ENCODE measurements at regions not wholly inside any gene's neighbourhood (a gene's known extent, or its start where the extent isn't known, plus 50 kb on each side); places are given as distances from the start of the nearest gene placed in this dataset.

DNA sequence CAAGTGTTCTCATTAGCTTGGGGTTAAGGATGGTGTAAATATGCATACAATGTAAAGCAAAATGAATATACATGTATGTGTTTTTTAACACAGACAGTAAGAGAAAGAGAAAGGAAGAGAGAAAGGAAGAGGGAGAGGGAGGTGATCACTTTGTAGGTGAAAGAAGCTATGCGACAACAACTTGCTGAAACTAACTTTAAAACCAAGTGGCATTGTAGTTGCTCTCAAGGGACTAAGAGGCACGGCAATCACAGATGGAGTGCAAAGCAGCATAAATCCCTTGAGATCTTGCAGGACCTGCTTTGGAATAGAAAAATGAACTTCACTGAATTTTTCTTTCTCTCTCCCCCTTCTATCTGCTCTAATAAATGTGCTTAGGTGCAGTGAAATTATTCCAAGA is 1665.0 kb upstream of the TENM3 start:
- TF ChIP-seq, protein P1, sequence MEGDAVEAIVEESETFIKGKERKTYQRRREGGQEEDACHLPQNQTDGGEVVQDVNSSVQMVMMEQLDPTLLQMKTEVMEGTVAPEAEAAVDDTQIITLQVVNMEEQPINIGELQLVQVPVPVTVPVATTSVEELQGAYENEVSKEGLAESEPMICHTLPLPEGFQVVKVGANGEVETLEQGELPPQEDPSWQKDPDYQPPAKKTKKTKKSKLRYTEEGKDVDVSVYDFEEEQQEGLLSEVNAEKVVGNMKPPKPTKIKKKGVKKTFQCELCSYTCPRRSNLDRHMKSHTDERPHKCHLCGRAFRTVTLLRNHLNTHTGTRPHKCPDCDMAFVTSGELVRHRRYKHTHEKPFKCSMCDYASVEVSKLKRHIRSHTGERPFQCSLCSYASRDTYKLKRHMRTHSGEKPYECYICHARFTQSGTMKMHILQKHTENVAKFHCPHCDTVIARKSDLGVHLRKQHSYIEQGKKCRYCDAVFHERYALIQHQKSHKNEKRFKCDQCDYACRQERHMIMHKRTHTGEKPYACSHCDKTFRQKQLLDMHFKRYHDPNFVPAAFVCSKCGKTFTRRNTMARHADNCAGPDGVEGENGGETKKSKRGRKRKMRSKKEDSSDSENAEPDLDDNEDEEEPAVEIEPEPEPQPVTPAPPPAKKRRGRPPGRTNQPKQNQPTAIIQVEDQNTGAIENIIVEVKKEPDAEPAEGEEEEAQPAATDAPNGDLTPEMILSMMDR (IDR thresholded peaks at IDR 0.05; ENCODE audit: insufficient read depth, low read length, poor library complexity, severe bottlenecking), result no peak
- Histone ChIP-seq H3K36me3 (ENCODE audit: control insufficient read depth, insufficient read depth, low read length) (no peaks in the 10 kb centered on the region), H3K4me3 (replicated peaks; ENCODE audit: low read depth, low read length) (no peak overlapping the region), H3K27me3 (replicated peaks; ENCODE audit: control insufficient read depth, insufficient read depth, low read length) (no peaks in the 10 kb centered on the region)
- DNase-seq (ENCODE audit: extremely low read depth, insufficient read length), result no peak

DNA sequence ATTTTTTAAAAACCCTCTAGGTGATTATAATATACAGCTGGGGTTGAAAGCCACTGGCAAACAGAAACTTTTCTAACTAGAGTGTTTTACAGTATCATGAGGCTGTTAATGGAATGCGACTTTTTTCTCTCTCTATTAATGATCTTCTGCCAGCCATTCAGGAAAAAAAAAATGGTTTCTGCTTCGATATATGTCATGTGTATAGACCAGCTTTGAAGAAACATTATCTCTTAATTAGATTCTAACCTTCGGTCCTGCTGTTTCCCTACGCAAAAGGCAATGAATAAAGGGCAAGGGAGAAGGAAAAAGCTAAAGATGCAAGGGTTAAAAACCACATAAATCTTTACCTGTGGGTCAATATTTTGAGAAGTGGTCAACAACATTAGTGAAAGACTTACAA is 1662.1 kb upstream of the TENM3 start:
- H3K4me3 ChIP-seq (replicated peaks; ENCODE audit: low read depth, low read length), result no peak overlapping the region

DNA sequence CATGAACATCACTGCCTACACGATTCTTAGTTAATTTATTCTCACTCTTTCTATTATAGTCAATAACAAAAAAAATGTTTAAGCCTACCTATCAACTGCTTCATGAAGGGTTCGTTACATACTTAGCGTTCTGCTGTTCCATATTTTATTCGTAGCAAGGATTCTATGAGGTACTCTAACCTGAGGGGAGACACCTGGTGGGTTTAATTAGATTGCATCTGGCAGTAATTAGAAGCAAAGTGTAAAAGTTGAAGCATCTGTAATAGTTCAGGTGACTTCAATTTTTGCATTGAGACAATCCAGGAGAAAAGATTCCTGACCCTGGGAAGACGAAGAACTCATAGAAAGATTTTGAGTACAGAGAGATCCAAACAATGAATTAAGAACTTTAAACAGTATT is 1655.8 kb upstream of the TENM3 start:
- DNase-seq (ENCODE audit: extremely low read depth, insufficient read length), result no peak
- TF ChIP-seq, protein P1 (IDR thresholded peaks at IDR 0.05; ENCODE audit: insufficient read depth, low read length, poor library complexity, severe bottlenecking), result no peak
- no peak overlapping the region for H3K4me3 ChIP-seq (replicated peaks; ENCODE audit: low read depth, low read length)
- H3K36me3 ChIP-seq (ENCODE audit: control insufficient read depth, insufficient read depth, low read length), result no peaks in the 10 kb centered on the region
- H3K27me3 ChIP-seq (replicated peaks; ENCODE audit: control insufficient read depth, insufficient read depth, low read length), result no peaks in the 10 kb centered on the region

More for the DNA sequence above, 1662.1 kb upstream of the TENM3 start:
- TF ChIP-seq, protein P1 (IDR thresholded peaks at IDR 0.05; ENCODE audit: insufficient read depth, low read length, poor library complexity, severe bottlenecking), result no peak
- DNase-seq (ENCODE audit: extremely low read depth, insufficient read length), result no peak
- H3K36me3 ChIP-seq (ENCODE audit: control insufficient read depth, insufficient read depth, low read length), result no peaks in the 10 kb centered on the region
- no peaks in the 10 kb centered on the region for H3K27me3 ChIP-seq (replicated peaks; ENCODE audit: control insufficient read depth, insufficient read depth, low read length)

DNA sequence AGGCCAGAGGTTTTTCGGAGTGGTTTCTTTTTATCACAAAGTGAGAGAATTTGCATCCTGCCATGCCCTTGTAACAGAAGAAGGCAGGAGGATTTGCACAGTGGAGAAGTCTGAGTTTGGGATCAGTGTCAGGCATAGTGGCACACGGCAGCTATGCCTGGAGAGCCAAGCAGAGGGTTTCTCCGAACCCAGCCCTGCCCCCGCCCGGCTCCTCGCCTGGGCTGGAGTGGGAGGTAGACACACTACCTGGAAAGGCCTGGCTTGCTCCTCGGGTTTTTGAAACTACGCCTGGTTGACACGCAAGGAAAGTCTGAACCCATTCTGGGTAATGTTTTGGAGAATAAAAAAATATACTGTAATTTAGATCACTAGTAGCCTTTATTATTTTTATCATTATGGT is 1653.6 kb upstream of the TENM3 start:
- Histone ChIP-seq H3K4me3 (replicated peaks; ENCODE audit: low read depth, low read length) (no peak overlapping the region), H3K27me3 (replicated peaks; ENCODE audit: control insufficient read depth, insufficient read depth, low read length) (no peaks in the 10 kb centered on the region), H3K36me3 (ENCODE audit: control insufficient read depth, insufficient read depth, low read length) (no peaks in the 10 kb centered on the region)
- no peak for DNase-seq (ENCODE audit: extremely low read depth, insufficient read length)
- TF ChIP-seq, protein P1 (IDR thresholded peaks at IDR 0.05; ENCODE audit: insufficient read depth, low read length, poor library complexity, severe bottlenecking), result no peak

DNA sequence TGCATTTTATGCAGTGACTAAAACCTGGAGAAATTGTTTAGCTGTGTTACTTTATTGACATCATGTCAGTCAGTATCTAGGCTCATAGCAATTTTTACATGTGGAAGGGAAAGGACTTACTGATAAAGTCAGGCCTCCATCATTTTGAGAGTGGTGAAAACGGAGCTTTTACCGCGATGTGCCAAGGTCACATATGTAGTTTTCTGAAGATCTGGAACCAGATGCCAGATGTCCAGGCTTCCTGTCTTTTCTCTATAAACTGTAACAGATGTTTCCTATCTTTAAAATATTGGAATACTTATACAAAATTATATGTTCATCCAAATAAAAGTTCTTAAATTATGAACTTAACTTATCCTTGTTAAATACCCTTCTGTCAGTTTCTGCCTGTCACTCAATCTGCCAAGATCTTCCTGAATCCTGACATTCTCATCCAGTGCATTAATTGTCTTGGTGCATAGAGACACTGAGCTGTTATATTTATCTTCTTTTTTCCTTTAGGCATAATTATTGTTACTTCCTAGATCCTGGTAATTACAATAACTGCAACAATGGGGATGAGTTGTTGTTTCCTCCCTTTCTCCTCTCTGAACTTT is 1646.2 kb upstream of the TENM3 start:
- Histone ChIP-seq H3K27me3 (replicated peaks; ENCODE audit: control insufficient read depth, insufficient read depth, low read length) (no peaks in the 10 kb centered on the region), H3K4me3 (replicated peaks; ENCODE audit: low read depth, low read length) (no peak overlapping the region), H3K36me3 (ENCODE audit: control insufficient read depth, insufficient read depth, low read length) (no peaks in the 10 kb centered on the region)
- no peak for DNase-seq (ENCODE audit: extremely low read depth, insufficient read length)
- TF ChIP-seq, protein P1 (IDR thresholded peaks at IDR 0.05; ENCODE audit: insufficient read depth, low read length, poor library complexity, severe bottlenecking), result no peak

DNA sequence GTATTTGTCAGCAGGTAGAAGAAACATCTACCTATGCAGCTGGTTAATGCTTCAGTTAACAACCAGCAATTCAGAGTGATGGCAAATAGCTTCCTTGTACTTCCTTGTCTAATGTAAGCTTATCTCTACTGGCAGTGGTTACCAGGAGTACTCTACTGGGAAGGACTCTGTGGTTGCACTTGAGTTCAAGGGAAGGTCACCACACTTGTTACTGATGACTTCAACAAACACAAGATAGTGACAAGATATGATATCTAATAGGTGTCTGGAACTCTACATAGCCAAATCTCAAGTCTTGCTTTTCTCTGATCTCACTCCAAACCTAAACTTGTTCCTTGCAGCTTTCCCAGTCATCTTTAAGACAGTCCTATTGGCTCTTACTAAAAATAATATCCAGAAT is 1644.9 kb upstream of the TENM3 start:
- H3K36me3 ChIP-seq (ENCODE audit: control insufficient read depth, insufficient read depth, low read length), result no peaks in the 10 kb centered on the region
- no peak for DNase-seq (ENCODE audit: extremely low read depth, insufficient read length)
- H3K4me3 ChIP-seq (replicated peaks; ENCODE audit: low read depth, low read length), result no peak overlapping the region
- H3K27me3 ChIP-seq (replicated peaks; ENCODE audit: control insufficient read depth, insufficient read depth, low read length), result no peaks in the 10 kb centered on the region
- TF ChIP-seq, protein P1 (IDR thresholded peaks at IDR 0.05; ENCODE audit: insufficient read depth, low read length, poor library complexity, severe bottlenecking), result no peak
